HG02973 (cell line): ENCODE measurements at regions not wholly inside any gene's neighbourhood (a gene's known extent, or its start where the extent isn't known, plus 50 kb on each side); places are given as distances from the start of the nearest gene placed in this dataset.

Experiments
- ATAC-seq: cut with Tn5 transposase; IDR thresholded peaks from one replicate; pipeline ENCODE4 v1.9.1; 2021; ENCODE audit warnings: moderate library complexity; ENCODE audit not compliant: unreplicated experiment

- ATAC-seq, result no peak
Measured at GRCh38 chr4:152100379-152101201, 339.8 kb upstream of the GATB start.

- no peak for ATAC-seq
Measured at GRCh38 chr4:152099981-152100378, 339.2 kb upstream of the GATB start.

- ATAC-seq, result no peak
Measured at GRCh38 chr4:152099555-152099954, 338.7 kb upstream of the GATB start.

- no peak for ATAC-seq
Measured at GRCh38 chr4:152099061-152099425, 338.2 kb upstream of the GATB start.

- no peak for ATAC-seq
Measured at GRCh38 chr4:152098365-152099060, 337.7 kb upstream of the GATB start.

GRCh38 chr4:152097371-152097770 is 336.6 kb upstream of the GATB start:
- ATAC-seq, result no peak

GRCh38 chr4:152095701-152096070 is 334.9 kb upstream of the GATB start:
- no peak for ATAC-seq

- ATAC-seq, result no peak
Measured at GRCh38 chr4:152094970-152095700, 334.3 kb upstream of the GATB start.

DNA sequence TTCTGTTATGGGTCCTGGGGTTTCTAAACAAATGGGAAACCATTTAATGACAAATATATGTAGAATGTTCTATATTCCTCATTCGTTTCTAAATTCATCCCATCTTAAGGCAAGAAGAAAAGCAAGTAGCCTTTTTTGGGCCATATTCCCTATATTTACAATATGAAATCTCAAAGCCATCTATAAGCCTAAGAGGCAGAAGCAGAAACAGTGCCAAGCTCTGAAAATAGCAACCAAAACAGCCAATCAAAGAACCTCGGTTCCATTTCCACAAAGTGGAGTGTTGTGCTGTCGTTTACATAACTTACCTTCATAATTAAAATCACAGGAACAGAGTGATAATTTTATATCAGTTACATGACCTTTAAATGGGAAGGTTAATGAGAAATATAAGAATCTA is 330.6 kb upstream of the GATB start:
- ATAC-seq, result no peak

DNA sequence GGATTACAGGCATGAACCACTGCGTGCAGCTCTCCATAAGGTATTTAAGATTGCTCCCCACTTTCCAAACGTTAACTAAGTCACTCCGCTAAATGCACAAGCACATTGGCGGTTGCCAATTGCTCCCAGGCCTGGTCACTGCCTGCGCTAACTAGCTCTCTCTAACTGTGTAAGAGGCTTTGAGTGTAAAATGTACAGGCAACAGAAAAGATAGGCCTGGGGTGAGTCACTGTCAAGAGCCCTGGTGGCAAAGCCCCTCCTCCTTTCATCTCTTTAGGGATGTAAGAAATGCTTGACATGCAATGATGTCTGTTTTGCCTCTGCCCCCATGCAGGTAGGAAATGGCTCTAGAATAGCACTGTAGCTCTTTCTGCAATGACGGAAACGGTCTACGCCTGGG is 329.7 kb upstream of the GATB start:
- no peak for ATAC-seq

GRCh38 chr4:152089584-152089983 is 328.8 kb upstream of the GATB start:
- ATAC-seq, result no peak

GRCh38 chr4:152087335-152087734 is 326.5 kb upstream of the GATB start:
- ATAC-seq, result no peak

DNA sequence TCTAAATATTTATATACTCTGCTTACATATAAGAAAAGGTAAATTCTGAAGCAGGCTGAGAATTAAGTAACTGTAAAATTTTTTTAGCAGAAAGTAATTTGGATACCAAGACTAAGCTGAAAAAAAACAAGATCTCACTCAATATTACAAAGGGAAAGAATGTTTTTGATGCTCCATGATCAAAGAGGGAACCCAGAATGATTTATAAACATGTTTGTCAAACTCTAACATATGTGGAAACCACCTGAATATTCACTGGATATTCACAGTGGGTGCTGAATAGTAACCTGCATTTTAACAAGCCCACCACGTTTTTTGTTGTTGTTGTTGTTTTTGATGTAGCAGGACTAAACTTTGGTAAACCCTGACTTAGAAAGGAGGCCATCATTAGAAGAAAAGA is 324.9 kb upstream of the GATB start:
- no peak for ATAC-seq

DNA sequence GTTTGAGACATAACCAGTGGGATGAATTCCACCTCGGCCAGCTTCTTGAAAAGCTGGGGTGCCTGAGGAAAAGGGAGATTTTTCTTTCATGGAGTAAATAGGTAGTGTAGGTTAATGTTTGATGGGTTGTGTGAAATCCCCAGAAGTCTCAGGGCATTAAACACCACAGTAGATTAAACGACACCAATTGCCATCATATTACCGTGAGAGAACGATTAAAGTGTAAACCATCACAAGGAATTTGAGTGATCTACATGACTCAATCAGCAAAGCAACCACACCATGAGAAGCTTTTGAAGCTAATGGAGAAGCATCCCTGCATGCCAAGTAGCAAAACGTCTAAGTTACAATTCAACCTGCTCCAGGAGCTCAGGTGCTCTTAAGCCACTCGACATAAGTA is 322.5 kb upstream of the GATB start:
- ATAC-seq, result no peak

- peak; percentile 88 for ATAC-seq
Measured at GRCh38 chr4:152081024-152081423, 320.2 kb upstream of the GATB start.

GRCh38 chr4:152079543-152080293 is 318.9 kb upstream of the GATB start:
- ATAC-seq, result no peak

GRCh38 chr4:152079079-152079478 is 318.3 kb upstream of the GATB start:
- ATAC-seq, result no peak

- ATAC-seq, result no peak
Measured at GRCh38 chr4:152077582-152077981, 316.8 kb upstream of the GATB start.

GRCh38 chr4:152075253-152075928 is 314.6 kb upstream of the GATB start:
- no peak for ATAC-seq

DNA sequence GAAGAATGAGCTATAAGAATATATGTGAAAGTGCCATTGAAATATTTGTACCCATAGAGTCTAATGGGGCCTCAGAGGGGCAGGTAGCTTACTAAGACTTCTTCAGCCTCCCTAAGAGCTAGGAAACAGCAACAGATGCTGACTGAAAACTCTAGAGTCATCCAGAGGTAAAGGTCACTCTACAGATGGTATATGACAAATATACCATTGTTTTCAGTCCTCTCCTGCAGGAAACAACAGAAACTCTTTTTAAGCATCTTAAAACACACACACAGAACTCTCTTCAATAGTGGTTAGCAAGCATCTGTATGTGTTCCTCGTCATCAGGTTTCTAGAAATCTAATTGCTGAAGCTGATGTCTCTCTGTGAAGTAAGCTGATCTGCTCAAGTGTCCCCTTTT is 313.8 kb upstream of the GATB start:
- no peak for ATAC-seq

- no peak for ATAC-seq
Measured at GRCh38 chr4:152074088-152074437, 313.3 kb upstream of the GATB start.
